ENCODE measurements at regions not wholly inside any gene's neighbourhood (a gene's known extent, or its start where the extent isn't known, plus 50 kb on each side); places are given as distances from the start of the nearest gene placed in this dataset.

DNA sequence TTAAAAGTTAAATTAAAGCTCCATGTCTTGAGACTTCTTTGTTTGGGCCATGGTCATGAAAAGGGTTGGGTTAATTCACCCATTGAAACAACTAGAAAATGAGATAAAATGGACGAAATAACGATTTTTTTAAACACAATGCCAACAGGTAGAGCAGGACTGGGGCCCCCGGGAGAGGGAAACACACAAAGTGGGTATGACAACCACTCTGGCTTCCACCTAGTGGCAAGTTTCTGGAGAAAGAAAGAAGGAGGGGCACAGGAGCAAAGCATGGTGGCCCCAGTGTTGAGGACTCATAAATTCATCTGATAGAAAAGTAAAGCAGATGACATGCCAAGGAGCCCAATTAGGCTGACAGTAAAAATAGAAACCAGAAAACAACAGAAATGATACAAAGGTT is 68.4 kb downstream of the MYEOV start:
- H3K9ac ChIP-seq (ENCODE audit: extremely low read depth, low read length, poor library complexity, severe bottlenecking), result no peak overlapping the region
- H3K27me3 Mint-ChIP-seq (ENCODE audit: insufficient read depth), result no peaks in the 10 kb centered on the region
- H3K4me3 ChIP-seq (ENCODE audit: low read length), result no peak overlapping the region
- 84 to 87% methylated on average over 3 of the region's 3 CpGs for WGBS, 2 experiments (ENCODE audit: insufficient coverage in 1 of 2, insufficient read length in 1 of 2)
- peaks cover 8% of the 10 kb centered on the region for H3K9me3 ChIP-seq (ENCODE audit: control insufficient read depth, low read length)
- H3K36me3 ChIP-seq (ENCODE audit: control insufficient read depth, insufficient read depth, low read length), result no peaks in the 10 kb centered on the region
- DNase-seq, result peak; percentile 56
- H3K9me3 Mint-ChIP-seq, result peaks cover 14% of the 10 kb centered on the region
- H3K4me3 Mint-ChIP-seq, result no peak overlapping the region
- H3K36me3 Mint-ChIP-seq (ENCODE audit: low read depth), result no peaks in the 10 kb centered on the region
- no peaks in the 10 kb centered on the region for H3K4me1 Mint-ChIP-seq
- no peak overlapping the region for H3K27ac ChIP-seq (ENCODE audit: low read depth, low read length)
- no peaks in the 10 kb centered on the region for H3K4me1 ChIP-seq (ENCODE audit: control insufficient read depth, insufficient read depth, low read length)
- no peaks in the 10 kb centered on the region for H3K27me3 ChIP-seq (ENCODE audit: control insufficient read depth, insufficient read depth, low read length, poor library complexity, severe bottlenecking)
- TF ChIP-seq, protein P1, sequence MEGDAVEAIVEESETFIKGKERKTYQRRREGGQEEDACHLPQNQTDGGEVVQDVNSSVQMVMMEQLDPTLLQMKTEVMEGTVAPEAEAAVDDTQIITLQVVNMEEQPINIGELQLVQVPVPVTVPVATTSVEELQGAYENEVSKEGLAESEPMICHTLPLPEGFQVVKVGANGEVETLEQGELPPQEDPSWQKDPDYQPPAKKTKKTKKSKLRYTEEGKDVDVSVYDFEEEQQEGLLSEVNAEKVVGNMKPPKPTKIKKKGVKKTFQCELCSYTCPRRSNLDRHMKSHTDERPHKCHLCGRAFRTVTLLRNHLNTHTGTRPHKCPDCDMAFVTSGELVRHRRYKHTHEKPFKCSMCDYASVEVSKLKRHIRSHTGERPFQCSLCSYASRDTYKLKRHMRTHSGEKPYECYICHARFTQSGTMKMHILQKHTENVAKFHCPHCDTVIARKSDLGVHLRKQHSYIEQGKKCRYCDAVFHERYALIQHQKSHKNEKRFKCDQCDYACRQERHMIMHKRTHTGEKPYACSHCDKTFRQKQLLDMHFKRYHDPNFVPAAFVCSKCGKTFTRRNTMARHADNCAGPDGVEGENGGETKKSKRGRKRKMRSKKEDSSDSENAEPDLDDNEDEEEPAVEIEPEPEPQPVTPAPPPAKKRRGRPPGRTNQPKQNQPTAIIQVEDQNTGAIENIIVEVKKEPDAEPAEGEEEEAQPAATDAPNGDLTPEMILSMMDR (conservative IDR thresholded peaks at IDR 0.05), result peak; percentile 67
- no peak overlapping the region for H3K27ac Mint-ChIP-seq

DNA sequence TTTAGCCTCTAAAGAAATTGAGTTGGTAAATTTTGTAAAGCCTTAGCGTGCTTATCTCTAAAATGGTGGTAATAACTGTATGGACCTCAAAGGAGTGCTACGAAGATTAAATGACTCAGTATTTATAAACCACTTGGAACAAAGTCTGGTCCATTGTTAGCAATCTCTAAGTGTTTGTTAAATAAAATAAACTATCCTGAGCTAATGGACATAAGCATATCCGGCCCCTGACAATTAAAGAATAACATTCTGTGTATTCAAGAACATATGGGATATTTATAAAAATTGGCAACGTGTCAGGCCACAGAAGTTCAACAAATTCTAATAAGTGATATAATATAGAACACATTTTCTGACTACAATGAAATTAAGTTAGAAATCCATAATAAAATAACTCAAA is 71.0 kb downstream of the MYEOV start:
- H3K27ac Mint-ChIP-seq, result no peak overlapping the region
- H3K4me3 Mint-ChIP-seq, result no peak overlapping the region
- H3K27me3 Mint-ChIP-seq (ENCODE audit: insufficient read depth), result peaks cover 4% of the 10 kb centered on the region
- H3K9ac ChIP-seq (ENCODE audit: extremely low read depth, low read length, poor library complexity, severe bottlenecking), result no peak overlapping the region
- H3K9me3 Mint-ChIP-seq, result peaks cover 17% of the 10 kb centered on the region
- H3K36me3 Mint-ChIP-seq (ENCODE audit: low read depth), result no peaks in the 10 kb centered on the region
- 94 to 100% methylated on average over 2 to 3 of the region's 4 CpGs for WGBS, 2 experiments (ENCODE audit: insufficient coverage in 1 of 2, insufficient read length in 1 of 2)
- H3K4me3 ChIP-seq (ENCODE audit: low read length), result no peak overlapping the region
- peaks cover 10% of the 10 kb centered on the region for H3K9me3 ChIP-seq (ENCODE audit: control insufficient read depth, low read length)
- no peak overlapping the region for H3K27ac ChIP-seq (ENCODE audit: low read depth, low read length)
- H3K4me1 Mint-ChIP-seq, result no peaks in the 10 kb centered on the region
- H3K4me1 ChIP-seq (ENCODE audit: control insufficient read depth, insufficient read depth, low read length), result no peaks in the 10 kb centered on the region
- no peaks in the 10 kb centered on the region for H3K27me3 ChIP-seq (ENCODE audit: control insufficient read depth, insufficient read depth, low read length, poor library complexity, severe bottlenecking)
- TF ChIP-seq, protein P1 (conservative IDR thresholded peaks at IDR 0.05), result no peak
- DNase-seq, result no peak
- no peaks in the 10 kb centered on the region for H3K36me3 ChIP-seq (ENCODE audit: control insufficient read depth, insufficient read depth, low read length)

DNA sequence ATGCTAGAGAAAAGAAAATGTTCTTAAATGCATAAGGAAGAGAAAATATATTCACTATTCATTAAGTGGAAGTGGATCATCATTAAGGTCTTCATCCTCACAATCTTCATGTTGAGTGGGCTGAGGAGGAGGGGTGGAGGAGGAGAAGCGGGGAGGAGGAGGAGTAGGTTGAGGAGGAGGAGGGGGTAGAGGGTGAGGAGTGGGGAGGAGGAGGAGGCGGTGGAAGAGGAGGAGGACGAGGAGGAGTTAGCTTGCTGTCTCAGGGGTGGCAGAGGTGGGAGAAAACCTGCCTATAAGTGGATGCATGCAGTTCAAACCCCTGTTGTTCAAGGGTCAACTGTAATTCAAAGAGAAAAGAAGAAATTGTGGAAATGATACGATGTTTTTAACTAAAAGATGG is 71.6 kb downstream of the MYEOV start:
- no peak overlapping the region for H3K9ac ChIP-seq (ENCODE audit: extremely low read depth, low read length, poor library complexity, severe bottlenecking)
- H3K27ac Mint-ChIP-seq, result no peak overlapping the region
- H3K9me3 ChIP-seq (ENCODE audit: control insufficient read depth, low read length), result peaks cover 10% of the 10 kb centered on the region
- peaks cover 14% of the 10 kb centered on the region for H3K9me3 Mint-ChIP-seq
- no peaks in the 10 kb centered on the region for H3K36me3 Mint-ChIP-seq (ENCODE audit: low read depth)
- no peaks in the 10 kb centered on the region for H3K36me3 ChIP-seq (ENCODE audit: control insufficient read depth, insufficient read depth, low read length)
- no peak overlapping the region for H3K27ac ChIP-seq (ENCODE audit: low read depth, low read length)
- TF ChIP-seq, protein P1 (conservative IDR thresholded peaks at IDR 0.05), result no peak
- H3K27me3 Mint-ChIP-seq (ENCODE audit: insufficient read depth), result peaks cover 7% of the 10 kb centered on the region
- H3K27me3 ChIP-seq (ENCODE audit: control insufficient read depth, insufficient read depth, low read length, poor library complexity, severe bottlenecking), result no peaks in the 10 kb centered on the region
- H3K4me3 ChIP-seq (ENCODE audit: low read length), result no peak overlapping the region
- peak; percentile 7 for DNase-seq
- H3K4me1 ChIP-seq (ENCODE audit: control insufficient read depth, insufficient read depth, low read length), result no peaks in the 10 kb centered on the region
- 69 to 83% methylated on average over 3 to 4 of the region's 4 CpGs for WGBS, 2 experiments (ENCODE audit: insufficient coverage in 1 of 2, insufficient read length in 1 of 2)
- H3K4me1 Mint-ChIP-seq, result no peaks in the 10 kb centered on the region
- no peak overlapping the region for H3K4me3 Mint-ChIP-seq

Data from endodermal cell (in vitro differentiated cells).